HCT116 (cell line): ENCODE measurements at regions not wholly inside any gene's neighbourhood (a gene's known extent, or its start where the extent isn't known, plus 50 kb on each side); places are given as distances from the start of the nearest gene placed in this dataset.

Experiments
- ATAC-seq: fragments of 200-7000 bp; cut with Tn5 transposase; 2 replicates; pipeline ENCODE4 v1.9.1; 2020; ENCODE audit warnings: mild to moderate bottlenecking, moderate library complexity
- BruUV-seq: library from RNA; stranded (reverse); fragments of 400-500 nt; replicated peaks from 2 replicates; lab custom pipeline; 2021; lab: Mats Ljungman, UMichigan
- CTCF ChIA-PET: fragments of 300-600 bp; sonication (Branson Sonifier 250); formaldehyde crosslinking; loops from one replicate; lab custom pipeline; 2021; ENCODE audit warnings: antibody characterized with exemption; lab: Charles Lee
- POLR2A ChIA-PET: fragments of 300-600, 350-600 bp; sonication (Branson Sonifier 250); formaldehyde crosslinking; loops from one replicate; lab custom pipeline; 2021; ENCODE audit warnings: antibody characterized with exemption; lab: Charles Lee
- RAD21 ChIA-PET, 2 experiments: fragments of 300-600 bp; sonication (Branson Sonifier 250); formaldehyde crosslinking; loops; one replicate each; lab custom pipeline; 2023; ENCODE audit warnings: low total read pairs in 2 of 2; ENCODE audit not compliant: uncharacterized antibody in 2 of 2, unreplicated experiment in 2 of 2, low non-redundant PET in 1 of 2; lab: Charles Lee
- DNase-seq: peaks from one replicate; pipeline ENCODE4 v3.0.0-alpha.2; 2010; ENCODE audit warnings: low read depth, low spot score
- H2AFZ ChIP-seq: fragments of 200-600 bp; shearing (Covaris generic), sonication (generic); 2 replicates; pipeline ENCODE4 v1.6.1; 2017; ENCODE audit warnings: low read depth, mixed run types, mixed read lengths, antibody characterized with exemption, low read length; ENCODE audit not compliant: poor library complexity, severe bottlenecking
- H3K27ac ChIP-seq: 2 replicates; pipeline ENCODE4 v1.5.1; 2012; ENCODE audit warnings: low read depth, low read length
- H3K27me3 ChIP-seq: fragments of 200-600 bp; sonication (generic); 2 replicates; pipeline ENCODE4 v1.6.1; 2016; ENCODE audit warnings: mixed run types, low read length, mixed read lengths; ENCODE audit not compliant: insufficient read depth
- H3K36me3 ChIP-seq, 2 experiments: fragments of 200-500 bp in 1 of 2; fragments of 200-600 bp in 1 of 2; sonication (Bioruptor generic) in 1 of 2; sonication (generic) in 1 of 2; 2 replicates each; pipeline versions ENCODE4 v1.5.1 to v1.6.1; 2014 to 2016; ENCODE audit warnings: low read length in 2 of 2, inconsistent platforms in 1 of 2, mixed read lengths in 1 of 2, mixed run types in 1 of 2; ENCODE audit not compliant: insufficient read depth in 2 of 2, control insufficient read depth in 1 of 2
- H3K4me1 ChIP-seq, 2 experiments: fragments of 200-600 bp in 1 of 2; sonication (generic) in 1 of 2; 2 replicates each; pipeline versions ENCODE4 v1.5.1 to v1.6.1; 2012 to 2017; ENCODE audit warnings: low read length in 2 of 2, inconsistent platforms in 1 of 2, mild to moderate bottlenecking in 1 of 2, mixed read lengths in 1 of 2, mixed run types in 1 of 2, moderate library complexity in 1 of 2; ENCODE audit not compliant: insufficient read depth in 2 of 2, control insufficient read depth in 1 of 2
- H3K4me2 ChIP-seq: fragments of 200-600 bp; sonication (generic); 2 replicates; pipeline ENCODE4 v1.6.1; 2017; ENCODE audit warnings: mixed run types, low read length, mixed read lengths
- H3K4me3 ChIP-seq, 2 experiments: fragments of 200-600 bp in 1 of 2; sonication (generic) in 1 of 2; replicated peaks in 1 of 2; 2 replicates each; pipeline ENCODE4 v1.5.1; 2011 to 2016; ENCODE audit warnings: low read length in 2 of 2, control low read depth in 1 of 2, low read depth in 1 of 2, mild to moderate bottlenecking in 1 of 2, mixed read lengths in 1 of 2, mixed run types in 1 of 2
- H3K79me2 ChIP-seq: fragments of 200-600 bp; sonication (generic); 2 replicates; pipeline ENCODE4 v1.6.1; 2017; ENCODE audit warnings: mild to moderate bottlenecking, mixed run types, low read length, moderate library complexity, mixed read lengths; ENCODE audit not compliant: insufficient read depth
- H3K9ac ChIP-seq: fragments of 200-600 bp; sonication (generic); 2 replicates; pipeline ENCODE4 v1.6.1; 2016; ENCODE audit warnings: low read length, mixed read lengths
- H3K9me2 ChIP-seq: fragments of 200-600 bp; sonication (generic), shearing (Covaris generic); 2 replicates; pipeline ENCODE4 v1.6.1; 2017; ENCODE audit warnings: mixed run types, mild to moderate bottlenecking, moderate library complexity; ENCODE audit not compliant: insufficient read depth
- H3K9me3 ChIP-seq, 2 experiments: fragments of 200-500 bp in 1 of 2; fragments of 200-600 bp in 1 of 2; sonication (Bioruptor generic) in 1 of 2; sonication (generic) in 1 of 2; 2 replicates each; pipeline ENCODE4 v1.6.1; 2014 to 2017; ENCODE audit warnings: low read length in 2 of 2, mixed read lengths in 2 of 2, inconsistent platforms in 1 of 2, low read depth in 1 of 2, mild to moderate bottlenecking in 1 of 2, mixed run types in 1 of 2, moderate library complexity in 1 of 2; ENCODE audit not compliant: control insufficient read depth in 1 of 2, insufficient read depth in 1 of 2
- H4K20me1 ChIP-seq: fragments of 200-600 bp; sonication (generic), shearing (Covaris generic); 2 replicates; pipeline ENCODE4 v1.6.1; 2017; ENCODE audit warnings: mixed run types, mild to moderate bottlenecking, moderate library complexity; ENCODE audit not compliant: insufficient read depth
- ATF3 ChIP-seq: IDR thresholded peaks from 2 replicates; pipeline ENCODE4 v1.6.1; 2012
- CBX3 ChIP-seq: IDR thresholded peaks from 2 replicates; pipeline ENCODE4 v1.6.1; 2012; ENCODE audit warnings: low read depth
- CEBPB ChIP-seq: IDR thresholded peaks from 2 replicates; pipeline ENCODE4 v1.6.1; 2012; ENCODE audit warnings: low read depth
- CTCF ChIP-seq, 3 experiments: fragments of 200-600 bp in 1 of 3; sonication (generic) in 1 of 3; IDR thresholded peaks in 2 of 3; conservative IDR thresholded peaks in 1 of 3; 2 replicates each; pipeline ENCODE4 v1.5.1; 2012 to 2017; ENCODE audit warnings: low read depth in 2 of 3, low read length in 2 of 3, antibody characterized with exemption in 1 of 3, borderline replicate concordance in 1 of 3, control low read depth in 1 of 3, mild to moderate bottlenecking in 1 of 3, mixed read lengths in 1 of 3, mixed run types in 1 of 3, moderate library complexity in 1 of 3; ENCODE audit not compliant: insufficient read depth in 1 of 3
- EGR1 ChIP-seq: IDR thresholded peaks from 2 replicates; pipeline ENCODE4 v1.6.1; 2012; ENCODE audit warnings: low read depth
- ELF1 ChIP-seq: IDR thresholded peaks from 2 replicates; pipeline ENCODE4 v1.6.1; 2012; ENCODE audit warnings: low read depth, borderline replicate concordance
- EZH2 ChIP-seq: fragments of 200-600 bp; sonication (generic); IDR thresholded peaks from 2 replicates; pipeline ENCODE4 v1.6.1; 2017; ENCODE audit warnings: antibody characterized with exemption, mixed run types
- EZH2phosphoT487 ChIP-seq: fragments of 200-600 bp; IDR thresholded peaks from 2 replicates; pipeline ENCODE4 v1.6.1; 2018; ENCODE audit warnings: antibody characterized with exemption, borderline replicate concordance
- JUND ChIP-seq: IDR thresholded peaks from 2 replicates; pipeline ENCODE4 v1.6.1; 2012
- POLR2AphosphoS5 ChIP-seq: IDR thresholded peaks from 2 replicates; pipeline ENCODE4 v1.6.1; 2011; ENCODE audit warnings: mild to moderate bottlenecking, low read depth, low read length, moderate library complexity
- RAD21 ChIP-seq: IDR thresholded peaks from 2 replicates; pipeline ENCODE4 v1.6.1; 2012; ENCODE audit warnings: low read depth, mild to moderate bottlenecking
- SIN3A ChIP-seq: IDR thresholded peaks from 2 replicates; pipeline ENCODE4 v1.6.1; 2012; ENCODE audit warnings: low read depth
- SP1 ChIP-seq: IDR thresholded peaks from 2 replicates; pipeline ENCODE4 v1.6.1; 2012; ENCODE audit warnings: low read depth
- SRF ChIP-seq: IDR thresholded peaks from 2 replicates; pipeline ENCODE4 v1.6.1; 2012; ENCODE audit warnings: low read depth
- ZBTB33 ChIP-seq: IDR thresholded peaks from 2 replicates; pipeline ENCODE4 v1.6.1; 2011; ENCODE audit warnings: mild to moderate bottlenecking, low read length, moderate library complexity; ENCODE audit not compliant: insufficient replicate concordance; ENCODE audit errors: extremely low read depth
- ZNF274 ChIP-seq: fragments of 200-500 bp; sonication (Bioruptor generic); IDR thresholded peaks from 2 replicates; pipeline ENCODE4 v1.6.1; 2014; ENCODE audit warnings: mild to moderate bottlenecking, low read depth, low read length, inconsistent platforms
- intact Hi-C: fragments of 100-400 bp; cut with micrococcal nuclease; formaldehyde crosslinking; loops from 2 replicates; pipeline ENCODE4 v1.10.0; 2022

GRCh38 chr21:34200288-34200905 lies 127.0 kb downstream of the MRPS6 start:
- H3K4me3 ChIP-seq: no peak overlapping the region
- ATAC-seq: no peak
- no peaks in the 10 kb centered on the region for H3K9me3 ChIP-seq
- H3K27ac ChIP-seq: no peak overlapping the region
- peaks cover 8 to 17% of the 10 kb centered on the region in 2 experiments for H3K4me1 ChIP-seq
- no TSS peak for BruUV-seq
- H3K36me3 ChIP-seq: no peaks in the 10 kb centered on the region
- no peaks in the 10 kb centered on the region for H4K20me1 ChIP-seq
- CTCF ChIA-PET: interaction anchor here (2.3 kb wide), 1 partner anchor 277 kb away, joined by 12 read pairs; no protein-coding TSS in a partner anchor
- no peak overlapping the region for H2AFZ ChIP-seq
- no peak overlapping the region for H3K4me2 ChIP-seq
- no peaks in the 10 kb centered on the region for H3K9me2 ChIP-seq
- no peak overlapping the region for H3K9ac ChIP-seq
- TF ChIP-seq CBX3 (no peak), CEBPB (no peak), POLR2AphosphoS5 (no peak), ELF1 (no peak), SIN3A (no peak), SRF (no peak), RAD21 (no peak), JUND (no peak), CTCF (IDR thresholded peaks at IDR 0.05 in 2 of 3, conservative IDR thresholded peaks at IDR 0.05 in 1 of 3; ENCODE audit: borderline replicate concordance in 1 of 3, insufficient read depth in 1 of 3, low read depth in 2 of 3, low read length in 2 of 3) (no peak), EZH2phosphoT487 (no peak), EGR1 (no peak), EZH2 (no peak), ZNF274 (no peak), ZBTB33 (no peak), SP1 (no peak), ATF3 (no peak)
- TF ChIP-seq, all 23 proteins: peak for 0
- H3K27me3 ChIP-seq: no peaks in the 10 kb centered on the region
- no peak for DNase-seq
- no peaks in the 10 kb centered on the region for H3K79me2 ChIP-seq
- intact Hi-C loops: no loop called here
- ChIA-PET RAD21 (no interaction called here), POLR2A (no interaction called here)
